Neural progenitor cell (in vitro differentiated cells): ENCODE measurements at regions not wholly inside any gene's neighbourhood (a gene's known extent, or its start where the extent isn't known, plus 50 kb on each side); places are given as distances from the start of the nearest gene placed in this dataset.

Source experiments
- DNase-seq: peaks from one replicate; pipeline ENCODE4 v3.0.0-alpha.2; 2016; ENCODE audit warnings: low spot score
- H2AFZ ChIP-seq: fragments of 200-600 bp; sonication (generic); replicated peaks from 2 replicates; pipeline ENCODE4 v1.6.1; 2016; ENCODE audit warnings: antibody characterized with exemption
- H3F3A ChIP-seq: fragments of 200-600 bp; sonication (generic); 2 replicates; pipeline ENCODE4 v1.6.1; 2016; ENCODE audit warnings: antibody characterized with exemption, low read depth
- H3K27ac ChIP-seq: fragments of 200-600 bp; sonication (generic); 2 replicates; pipeline ENCODE4 v1.5.1; 2016; ENCODE audit warnings: mild to moderate bottlenecking
- H3K27me3 ChIP-seq: fragments of 200-600 bp; sonication (generic); 2 replicates; pipeline ENCODE4 v1.6.1; 2016; ENCODE audit warnings: mild to moderate bottlenecking, moderate library complexity
- H3K36me3 ChIP-seq: fragments of 200-600 bp; sonication (generic); 2 replicates; pipeline ENCODE4 v1.5.1; 2016
- H3K4me1 ChIP-seq: fragments of 200-600 bp; sonication (generic); 2 replicates; pipeline ENCODE4 v1.6.1; 2016; ENCODE audit warnings: mixed run types
- H3K4me2 ChIP-seq: fragments of 200-600 bp; sonication (generic); 2 replicates; pipeline ENCODE4 v1.6.1; 2016
- H3K4me3 ChIP-seq: fragments of 200-600 bp; sonication (generic); 2 replicates; pipeline ENCODE4 v1.5.1; 2016
- H3K79me2 ChIP-seq: fragments of 200-600 bp; sonication (generic); 2 replicates; pipeline ENCODE4 v1.6.1; 2016; ENCODE audit warnings: low read depth
- H3K9ac ChIP-seq: fragments of 200-600 bp; sonication (generic); 2 replicates; pipeline ENCODE4 v1.6.1; 2016
- H3K9me3 ChIP-seq: fragments of 200-600 bp; sonication (generic); 2 replicates; pipeline ENCODE4 v1.5.1; 2016; ENCODE audit warnings: low read depth
- H4K20me1 ChIP-seq: fragments of 200-600 bp; sonication (generic); 2 replicates; pipeline ENCODE4 v1.6.1; 2016; ENCODE audit warnings: low read depth
- H3K27ac Mint-ChIP-seq: 3 replicates; pipeline ENCODE4 v1.8.0; 2021; ENCODE audit warnings: mixed read lengths
- H3K27me3 Mint-ChIP-seq: 2 replicates; pipeline ENCODE4 v1.8.0; 2022; ENCODE audit warnings: low read depth, mild to moderate bottlenecking, inconsistent platforms, moderate library complexity, mixed read lengths; ENCODE audit not compliant: insufficient read depth
- H3K36me3 Mint-ChIP-seq: 3 replicates; pipeline ENCODE4 v1.8.0; 2021; ENCODE audit warnings: mixed read lengths
- H3K4me1 Mint-ChIP-seq: 3 replicates; pipeline ENCODE4 v1.8.0; 2021; ENCODE audit warnings: mixed read lengths
- H3K4me3 Mint-ChIP-seq: 3 replicates; pipeline ENCODE4 v1.8.0; 2021; ENCODE audit warnings: mild to moderate bottlenecking, moderate library complexity, mixed read lengths
- H3K9me3 Mint-ChIP-seq: 3 replicates; pipeline ENCODE4 v1.8.0; 2020; ENCODE audit warnings: mixed read lengths
- CTCF ChIP-seq: fragments of 200-600 bp; sonication (generic); IDR thresholded peaks from 2 replicates; pipeline ENCODE4 v1.5.1; 2017; ENCODE audit warnings: antibody characterized with exemption, mild to moderate bottlenecking
- EZH2 ChIP-seq: fragments of 200-600 bp; sonication (generic); IDR thresholded peaks from 2 replicates; pipeline ENCODE4 v1.6.1; 2017; ENCODE audit warnings: antibody characterized with exemption, mild to moderate bottlenecking, moderate library complexity
- EZH2phosphoT487 ChIP-seq: fragments of 200-600 bp; sonication (generic); IDR thresholded peaks from 2 replicates; pipeline ENCODE4 v1.6.1; 2017; ENCODE audit warnings: antibody characterized with exemption

DNA sequence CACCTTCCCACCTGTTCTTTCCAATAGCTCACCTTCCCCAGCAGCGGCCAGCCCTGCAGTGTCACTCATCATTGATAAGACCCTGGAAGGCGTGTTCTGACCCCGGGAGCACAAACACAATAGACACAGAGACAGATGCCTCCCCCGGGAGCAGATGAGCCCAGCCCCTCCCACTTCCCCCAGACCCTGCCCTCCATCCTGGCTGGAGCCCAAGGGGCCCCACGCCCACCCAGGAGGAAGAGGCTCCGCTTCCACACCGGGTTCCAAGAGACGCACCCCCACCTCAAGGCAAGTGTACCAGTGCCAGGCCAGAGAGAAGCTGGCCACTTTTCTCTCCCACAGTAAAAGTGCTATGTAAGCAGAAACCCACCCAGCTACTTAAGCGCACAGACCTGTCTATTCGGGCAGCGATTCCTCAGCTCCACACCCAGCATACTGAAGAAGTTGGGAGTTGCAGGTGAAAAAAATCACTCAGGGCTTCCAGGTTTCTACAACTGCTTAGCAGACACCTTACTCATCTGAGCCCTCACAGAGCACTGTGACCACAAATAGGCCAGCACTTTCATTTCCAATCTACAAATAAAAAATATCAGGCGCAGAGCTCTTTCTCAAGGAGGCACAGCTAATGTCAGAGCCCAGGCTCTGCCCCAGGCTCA, 93.4 kb upstream of the NXT1 start:
- H3K36me3 ChIP-seq, result no peaks in the 10 kb centered on the region
- Mint-ChIP-seq H3K9me3 (no peaks in the 10 kb centered on the region), H3K36me3 (no peaks in the 10 kb centered on the region), H3K27ac (peak overlapping the region; percentile 38), H3K27me3 (no peaks in the 10 kb centered on the region), H3K4me1 (peaks cover 45% of the 10 kb centered on the region), H3K4me3 (no peak overlapping the region)
- H3K9me3 ChIP-seq, result no peaks in the 10 kb centered on the region
- H2AFZ ChIP-seq, result no peak overlapping the region
- H3K4me2 ChIP-seq, result no peak overlapping the region
- TF ChIP-seq CTCF, result no peak
- no peak for TF ChIP-seq EZH2phosphoT487
- no peak for TF ChIP-seq EZH2
- no peak overlapping the region for H3K9ac ChIP-seq
- H3K27me3 ChIP-seq, result no peaks in the 10 kb centered on the region
- H3K4me1 ChIP-seq, result peaks cover 27% of the 10 kb centered on the region
- H3K79me2 ChIP-seq, result no peaks in the 10 kb centered on the region
- H4K20me1 ChIP-seq, result no peaks in the 10 kb centered on the region
- H3K4me3 ChIP-seq, result no peak overlapping the region
- H3K27ac ChIP-seq, result no peak overlapping the region
- DNase-seq, result no peak
- no peaks in the 10 kb centered on the region for H3F3A ChIP-seq

- H3K79me2 ChIP-seq, result no peaks in the 10 kb centered on the region
- no peaks in the 10 kb centered on the region for H4K20me1 ChIP-seq
- no peaks in the 10 kb centered on the region for H3K36me3 ChIP-seq
- H3K4me2 ChIP-seq, result peak overlapping the region; percentile 25
- H2AFZ ChIP-seq, result peak overlapping the region; percentile 54
- no peak overlapping the region for H3K27ac Mint-ChIP-seq
- H3K4me1 ChIP-seq, result peaks cover 27% of the 10 kb centered on the region
- no peaks in the 10 kb centered on the region for H3K27me3 ChIP-seq
- no peak overlapping the region for H3K4me3 Mint-ChIP-seq
- no peaks in the 10 kb centered on the region for H3K9me3 ChIP-seq
- peak; percentile 28 for DNase-seq
- H3K27ac ChIP-seq, result no peak overlapping the region
- H3K4me3 ChIP-seq, result no peak overlapping the region
- H3K4me1 Mint-ChIP-seq, result peaks cover 45% of the 10 kb centered on the region
- no peaks in the 10 kb centered on the region for H3K36me3 Mint-ChIP-seq
- H3F3A ChIP-seq, result no peaks in the 10 kb centered on the region
- no peak overlapping the region for H3K9ac ChIP-seq
- no peak for TF ChIP-seq EZH2phosphoT487
- no peak for TF ChIP-seq EZH2
- TF ChIP-seq CTCF, result no peak
- no peaks in the 10 kb centered on the region for H3K27me3 Mint-ChIP-seq
- H3K9me3 Mint-ChIP-seq, result no peaks in the 10 kb centered on the region
Observed at GRCh38 chr20:23255716-23256385, 94.7 kb upstream of the NXT1 start.

DNA sequence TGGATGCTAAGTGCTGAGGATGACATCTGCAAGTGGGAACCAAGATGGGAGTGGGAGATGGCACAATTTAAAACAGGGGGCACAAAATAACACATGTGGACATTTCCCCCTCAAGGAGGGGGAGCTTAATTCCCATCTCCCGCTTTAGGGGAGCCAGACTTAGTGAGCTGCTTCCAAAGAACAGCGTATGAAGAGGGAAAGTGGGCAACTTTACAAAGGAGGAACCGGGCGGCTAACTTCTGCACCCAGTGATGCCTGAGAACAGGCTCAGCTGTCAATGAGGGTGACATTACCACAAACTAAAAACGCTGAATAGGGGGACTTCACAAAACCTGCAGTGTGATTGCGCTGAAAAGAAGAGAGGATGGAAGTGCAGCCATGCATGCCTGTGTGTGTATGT, 95.5 kb upstream of the NXT1 start:
- H3K27me3 ChIP-seq, result no peaks in the 10 kb centered on the region
- H4K20me1 ChIP-seq, result no peaks in the 10 kb centered on the region
- Mint-ChIP-seq H3K27me3 (no peaks in the 10 kb centered on the region), H3K4me3 (peak overlapping the region; percentile 24), H3K4me1 (peaks cover 44% of the 10 kb centered on the region), H3K36me3 (no peaks in the 10 kb centered on the region), H3K27ac (no peak overlapping the region), H3K9me3 (no peaks in the 10 kb centered on the region)
- H3K4me3 ChIP-seq, result no peak overlapping the region
- H3K9me3 ChIP-seq, result no peaks in the 10 kb centered on the region
- no peak overlapping the region for H3K27ac ChIP-seq
- no peak for DNase-seq
- TF ChIP-seq EZH2, result no peak
- no peak for TF ChIP-seq CTCF
- no peak for TF ChIP-seq EZH2phosphoT487
- H3K79me2 ChIP-seq, result no peaks in the 10 kb centered on the region
- peak overlapping the region; percentile 25 for H3K4me2 ChIP-seq
- H3F3A ChIP-seq, result no peaks in the 10 kb centered on the region
- H3K4me1 ChIP-seq, result peaks cover 27% of the 10 kb centered on the region
- no peak overlapping the region for H2AFZ ChIP-seq
- H3K9ac ChIP-seq, result no peak overlapping the region
- no peaks in the 10 kb centered on the region for H3K36me3 ChIP-seq
